ENCODE measurements at regions not wholly inside any gene's neighbourhood (a gene's known extent, or its start where the extent isn't known, plus 50 kb on each side); places are given as distances from the start of the nearest gene placed in this dataset.

DNA sequence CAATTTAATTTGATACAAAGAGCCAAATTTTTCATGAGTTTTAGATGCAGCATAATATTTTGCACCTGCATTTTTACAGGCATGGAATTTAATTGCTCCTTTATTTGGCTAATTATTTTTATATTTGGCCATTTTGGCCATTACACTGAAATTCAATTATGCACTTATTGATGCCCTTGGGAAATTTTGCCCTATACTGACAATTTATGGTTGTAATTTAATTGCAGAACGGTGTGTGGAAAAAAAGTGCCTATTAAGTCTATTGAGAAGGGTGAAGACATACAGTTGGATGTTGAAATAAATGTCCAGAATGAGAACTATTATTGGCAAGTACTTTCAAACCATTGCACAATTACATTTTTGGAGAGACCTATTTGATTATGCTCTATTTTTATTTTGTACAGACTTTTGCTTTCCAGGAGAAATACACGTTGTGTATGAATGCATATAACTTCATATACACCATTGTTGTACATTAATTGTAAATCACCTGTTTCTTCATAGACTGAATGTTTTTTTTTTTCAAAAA lies 1319.3 kb upstream of the CDH2 start:
- no peak for DNase-seq (ENCODE audit: extremely low read depth, low read depth)

DNA sequence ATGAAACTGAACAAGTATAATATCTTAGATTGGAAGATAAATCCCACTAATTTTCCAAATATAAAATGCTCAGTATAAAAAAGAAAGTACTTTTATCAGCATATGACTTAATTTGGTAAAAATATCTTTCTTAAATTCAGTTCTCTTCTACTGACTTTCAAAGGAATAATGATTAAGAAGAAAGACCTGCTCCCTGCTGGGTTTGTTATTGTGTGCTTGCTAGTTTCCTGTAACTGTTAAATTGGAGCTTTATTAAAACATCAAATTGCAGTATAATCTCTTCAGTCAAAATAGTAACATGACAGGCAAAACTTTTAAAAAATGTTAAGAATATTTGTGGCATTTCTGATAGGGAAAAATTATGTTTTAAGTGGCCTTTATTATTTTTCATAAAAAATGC lies 1317.4 kb upstream of the CDH2 start:
- TF ChIP-seq, protein P1, sequence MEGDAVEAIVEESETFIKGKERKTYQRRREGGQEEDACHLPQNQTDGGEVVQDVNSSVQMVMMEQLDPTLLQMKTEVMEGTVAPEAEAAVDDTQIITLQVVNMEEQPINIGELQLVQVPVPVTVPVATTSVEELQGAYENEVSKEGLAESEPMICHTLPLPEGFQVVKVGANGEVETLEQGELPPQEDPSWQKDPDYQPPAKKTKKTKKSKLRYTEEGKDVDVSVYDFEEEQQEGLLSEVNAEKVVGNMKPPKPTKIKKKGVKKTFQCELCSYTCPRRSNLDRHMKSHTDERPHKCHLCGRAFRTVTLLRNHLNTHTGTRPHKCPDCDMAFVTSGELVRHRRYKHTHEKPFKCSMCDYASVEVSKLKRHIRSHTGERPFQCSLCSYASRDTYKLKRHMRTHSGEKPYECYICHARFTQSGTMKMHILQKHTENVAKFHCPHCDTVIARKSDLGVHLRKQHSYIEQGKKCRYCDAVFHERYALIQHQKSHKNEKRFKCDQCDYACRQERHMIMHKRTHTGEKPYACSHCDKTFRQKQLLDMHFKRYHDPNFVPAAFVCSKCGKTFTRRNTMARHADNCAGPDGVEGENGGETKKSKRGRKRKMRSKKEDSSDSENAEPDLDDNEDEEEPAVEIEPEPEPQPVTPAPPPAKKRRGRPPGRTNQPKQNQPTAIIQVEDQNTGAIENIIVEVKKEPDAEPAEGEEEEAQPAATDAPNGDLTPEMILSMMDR (IDR thresholded peaks at IDR 0.05; ENCODE audit: low read depth, low read length), result no peak
- no peak for DNase-seq (ENCODE audit: extremely low read depth, low read depth)

More for the DNA sequence above, 1319.3 kb upstream of the CDH2 start:
- TF ChIP-seq, protein P1 (IDR thresholded peaks at IDR 0.05; ENCODE audit: low read depth, low read length), result no peak

DNA sequence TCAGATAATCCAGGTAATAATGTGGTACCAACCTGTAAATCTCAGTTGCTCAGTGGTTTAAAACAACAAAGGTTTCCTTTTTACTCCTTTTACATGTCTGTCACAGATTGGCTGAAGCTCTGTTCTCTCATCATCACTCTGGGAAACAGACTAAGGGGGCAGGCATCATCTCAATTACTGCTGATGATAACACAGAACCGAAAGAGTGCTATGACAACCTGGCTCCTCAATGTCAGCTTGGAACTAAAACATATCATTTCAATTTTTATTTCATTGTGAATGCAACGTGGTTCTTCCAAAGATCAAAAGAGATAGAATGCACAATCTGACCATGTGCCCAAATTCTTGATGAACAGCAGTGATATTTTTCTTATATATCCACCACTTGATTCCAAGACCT lies 1315.0 kb upstream of the CDH2 start:
- TF ChIP-seq, protein P1 (IDR thresholded peaks at IDR 0.05; ENCODE audit: low read depth, low read length), result no peak
- DNase-seq (ENCODE audit: extremely low read depth, low read depth), result no peak

DNA sequence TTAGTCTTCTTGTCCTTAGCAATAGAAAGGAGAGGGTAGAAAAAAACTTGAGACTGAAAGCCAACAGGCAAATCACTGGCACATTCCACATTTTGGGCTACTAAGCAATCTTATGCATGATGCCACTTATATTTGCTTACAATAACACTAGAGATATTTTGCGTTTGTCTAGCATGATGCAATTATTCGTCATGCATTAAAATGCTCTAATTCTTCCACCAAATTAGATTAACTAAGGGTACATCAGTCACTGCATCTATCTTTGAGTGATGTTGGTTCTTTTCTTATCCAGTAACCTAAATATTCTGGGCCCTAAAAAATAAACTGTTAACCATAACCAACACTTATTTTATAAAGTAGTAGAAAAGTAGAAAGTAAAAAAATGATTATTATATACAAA lies 1311.7 kb upstream of the CDH2 start:
- TF ChIP-seq, protein P1 (IDR thresholded peaks at IDR 0.05; ENCODE audit: low read depth, low read length), result no peak
- no peak for DNase-seq (ENCODE audit: extremely low read depth, low read depth)

DNA sequence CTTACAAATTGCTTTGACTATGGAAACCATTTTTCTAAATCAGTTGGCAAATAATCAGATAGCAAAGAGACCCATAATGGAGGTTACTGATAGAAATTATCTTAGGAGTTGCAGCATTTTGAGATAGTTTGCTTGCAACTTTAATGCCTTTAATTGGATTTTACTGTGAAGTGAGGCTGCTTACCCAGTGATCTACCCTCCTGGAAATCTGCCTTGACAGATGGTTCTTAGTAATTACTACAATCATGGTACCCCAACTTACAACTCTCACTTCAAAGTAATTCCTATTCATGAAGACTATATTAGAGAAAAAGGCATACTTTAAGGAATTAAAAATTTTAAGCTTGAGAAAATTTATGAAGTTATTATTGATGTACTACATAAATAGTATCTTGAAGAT lies 1288.6 kb upstream of the CDH2 start:
- no peak for DNase-seq (ENCODE audit: extremely low read depth, low read depth)
- TF ChIP-seq, protein P1 (IDR thresholded peaks at IDR 0.05; ENCODE audit: low read depth, low read length), result no peak

DNA sequence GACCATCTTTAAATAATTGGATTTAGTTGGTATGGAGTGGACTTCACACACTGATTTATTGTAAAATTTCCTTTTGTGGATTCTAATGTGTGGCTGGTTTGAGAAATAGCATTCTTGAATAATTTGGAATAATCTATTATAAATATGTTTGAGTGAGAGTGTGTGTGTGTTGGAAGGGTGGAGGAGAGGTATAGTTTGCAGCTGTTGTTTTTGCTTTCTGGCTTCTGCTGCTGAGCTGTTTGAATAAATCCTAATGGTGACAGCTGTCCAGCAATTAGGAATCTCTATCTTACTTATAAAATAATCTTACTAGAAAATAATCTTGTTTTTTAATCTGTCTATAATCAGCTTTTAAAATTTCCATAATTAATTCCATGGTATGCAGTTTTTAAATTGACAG lies 1283.0 kb upstream of the CDH2 start:
- TF ChIP-seq, protein P1 (IDR thresholded peaks at IDR 0.05; ENCODE audit: low read depth, low read length), result no peak
- no peak for DNase-seq (ENCODE audit: extremely low read depth, low read depth)

DNA sequence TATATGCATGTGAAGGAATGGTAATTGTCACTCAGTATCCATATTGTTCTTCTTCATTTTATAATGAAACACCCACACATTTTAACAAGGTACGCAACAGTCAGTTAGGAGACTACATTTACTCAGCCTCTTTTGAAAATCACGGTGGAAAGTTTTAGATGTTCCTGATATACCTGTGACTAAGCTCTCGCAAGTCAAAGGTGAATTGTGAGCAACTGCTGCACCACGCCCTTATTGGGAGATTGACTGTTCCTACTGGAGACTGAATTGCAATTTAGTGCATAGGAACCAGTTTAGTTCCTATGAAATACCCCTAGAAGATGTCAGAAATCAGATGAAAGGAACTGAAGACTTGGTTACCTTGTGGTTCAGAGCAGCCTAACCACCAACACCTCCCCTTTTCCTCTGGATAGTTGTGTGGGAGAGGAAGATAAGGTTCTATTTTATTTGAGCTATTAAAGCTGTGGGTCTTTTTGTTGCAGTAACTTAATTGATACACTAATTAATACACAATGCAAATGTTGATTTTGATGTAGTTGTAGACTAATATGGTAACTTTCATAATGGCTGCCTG lies 1280.5 kb upstream of the CDH2 start:
- TF ChIP-seq, protein P1 (IDR thresholded peaks at IDR 0.05; ENCODE audit: low read depth, low read length), result no peak
- DNase-seq (ENCODE audit: extremely low read depth, low read depth), result no peak
